GM19035 (cell line): ENCODE measurements at regions not wholly inside any gene's neighbourhood (a gene's known extent, or its start where the extent isn't known, plus 50 kb on each side); places are given as distances from the start of the nearest gene placed in this dataset.
"Not testable (repeated sequence)": the region's sequence is repeated elsewhere in the genome, so short reads cannot be mapped to it uniquely, and the experiment has no call there.

Source experiments
- ATAC-seq: cut with Tn5 transposase; IDR thresholded peaks from one replicate; pipeline ENCODE4 v1.9.1; 2021; ENCODE audit not compliant: unreplicated experiment

- ATAC-seq, result no peak
These were observed 85.5 kb upstream of the MAP4K4 start for GRCh38 chr2:101612019-101612418.

DNA sequence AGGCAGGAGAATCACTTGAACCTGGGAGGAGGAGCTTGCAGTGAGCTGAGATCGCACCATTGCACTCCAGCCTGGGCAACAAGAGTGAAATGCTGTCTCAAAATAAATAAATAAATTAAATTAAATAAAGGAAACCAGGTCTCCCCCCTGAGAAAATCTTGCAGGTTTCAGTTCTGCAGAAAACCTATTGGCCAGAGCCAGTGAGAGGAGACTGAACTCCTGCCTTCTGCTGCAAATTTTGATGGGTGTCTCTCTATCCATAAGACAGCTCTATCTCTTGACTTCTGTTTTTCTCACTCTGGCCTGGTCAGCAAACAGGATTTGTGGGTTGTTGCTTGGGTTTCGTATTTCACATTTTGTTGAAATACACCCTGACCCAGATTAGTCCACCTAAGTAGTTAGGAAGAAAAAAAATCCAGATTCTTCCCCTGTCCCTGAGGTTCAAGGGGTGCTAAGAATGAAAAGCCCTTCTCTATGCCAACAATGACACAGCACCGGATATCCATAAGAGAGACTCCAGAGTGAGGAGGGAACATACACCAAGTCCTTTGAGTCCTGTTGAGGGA, 86.7 kb upstream of the MAP4K4 start:
- ATAC-seq, result no peak

DNA sequence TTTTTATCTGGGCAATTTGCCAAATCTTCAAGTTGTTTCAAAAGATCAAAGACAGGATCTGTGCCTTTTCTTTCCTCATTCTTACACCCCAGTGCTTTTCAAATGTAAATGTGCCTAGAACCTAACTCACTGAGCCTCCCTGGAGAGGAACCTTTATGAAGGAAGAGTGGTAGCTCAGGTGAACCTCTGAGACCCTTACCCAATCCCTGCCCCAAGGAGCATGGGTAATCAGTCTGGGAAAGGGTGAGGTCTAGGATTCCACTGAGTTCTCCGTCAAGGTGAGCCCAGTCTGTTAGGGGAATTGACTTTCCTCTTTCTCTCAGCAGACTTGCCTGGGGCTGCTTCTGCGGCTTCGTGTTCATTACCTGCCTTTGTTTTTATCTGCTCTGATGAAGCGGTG, 88.1 kb upstream of the MAP4K4 start:
- ATAC-seq, result no peak

GRCh38 chr2:101608408-101609310, 88.8 kb upstream of the MAP4K4 start:
- no peak for ATAC-seq

- ATAC-seq, result no peak
These were observed 100.1 kb upstream of the MAP4K4 start for GRCh38 chr2:101597347-101597944.

DNA sequence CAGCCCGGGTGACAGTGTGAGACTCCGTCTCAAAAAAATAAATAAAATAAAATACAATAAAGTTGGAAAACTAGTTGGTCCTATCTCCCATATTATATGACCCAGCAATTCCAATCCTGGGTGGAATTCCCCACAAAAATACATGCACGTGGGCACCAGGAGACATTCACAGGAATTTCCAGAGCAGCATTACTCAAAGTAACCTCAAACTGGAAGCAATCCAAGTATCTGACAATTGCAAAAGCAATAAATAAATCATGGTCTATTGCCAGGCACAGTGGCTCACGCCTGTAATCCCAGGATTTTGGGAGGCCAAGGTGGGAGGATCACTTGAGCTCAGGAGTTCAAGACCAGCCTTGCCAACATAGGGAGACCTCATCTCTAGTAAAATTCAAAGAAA, 101.2 kb upstream of the MAP4K4 start:
- ATAC-seq, result no peak

- ATAC-seq, result no peak
These were observed 110.3 kb upstream of the MAP4K4 start for GRCh38 chr2:101587251-101587650.

DNA sequence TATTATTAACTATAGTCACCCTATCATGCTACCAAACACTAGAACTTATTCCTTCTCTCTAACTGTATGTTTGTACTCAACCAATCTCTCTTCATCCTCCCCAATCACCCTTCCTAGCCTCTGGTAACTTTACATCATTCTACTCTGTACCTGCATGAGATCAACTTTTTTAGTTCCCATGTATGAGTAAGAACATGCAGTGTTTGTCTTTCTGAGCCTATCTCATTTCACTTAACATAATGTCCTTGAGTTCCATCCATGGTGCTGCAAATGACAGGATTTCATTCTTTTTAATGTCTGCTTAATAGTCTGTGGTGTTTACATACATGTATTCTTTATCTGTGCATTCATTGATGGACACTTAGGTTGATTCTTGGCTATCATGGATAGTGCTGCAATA, 108.9 kb upstream of the RFX8 start:
- ATAC-seq, result no peak

DNA sequence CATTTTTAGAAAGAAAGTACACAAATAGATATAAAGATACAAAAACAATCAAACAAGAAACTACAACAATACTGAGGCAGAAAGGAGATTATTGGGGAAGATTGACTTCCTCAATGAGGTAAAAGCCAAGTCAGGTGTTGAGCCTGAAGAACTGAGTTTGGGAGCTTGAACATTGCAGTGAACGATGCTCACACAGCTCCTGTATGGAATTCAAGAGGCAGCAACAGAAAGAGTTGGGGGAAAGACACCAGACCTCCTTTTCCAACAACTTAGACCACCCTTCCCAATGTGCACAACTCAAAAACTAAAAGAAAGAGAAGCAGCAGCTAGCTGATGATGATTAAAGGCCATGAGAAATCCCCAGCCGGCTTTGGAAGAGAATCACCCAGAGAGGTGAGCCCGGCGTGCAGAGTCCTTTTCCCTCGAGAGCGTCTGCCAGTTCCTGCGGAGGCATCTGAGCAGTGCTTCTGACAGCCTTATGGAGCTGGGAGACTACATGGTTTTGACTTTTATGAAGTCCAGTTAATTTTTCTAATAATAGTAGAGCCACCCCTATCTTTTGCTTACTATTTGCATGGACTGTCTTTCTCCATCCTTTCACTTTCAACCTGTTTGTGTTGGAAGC, 106.9 kb upstream of the RFX8 start:
- ATAC-seq, result no peak

DNA sequence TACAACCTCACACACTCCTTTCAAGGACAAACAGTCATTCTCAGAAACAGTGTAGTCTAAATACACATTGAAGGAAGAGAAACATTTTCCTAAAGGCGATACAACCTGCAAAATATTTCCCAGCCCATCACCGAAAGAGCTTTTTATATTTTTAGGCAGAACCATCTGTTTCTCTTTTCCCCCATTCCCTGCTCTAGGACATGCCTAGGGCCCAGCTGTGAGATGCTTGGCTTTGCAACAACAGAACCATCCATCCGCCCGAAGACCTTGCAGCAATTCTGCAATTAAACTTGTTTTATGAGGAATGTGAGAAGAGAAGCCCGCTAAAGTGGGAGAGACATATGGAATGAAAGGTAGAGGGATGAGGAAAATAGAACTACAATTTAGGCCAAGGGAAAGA, 105.6 kb upstream of the RFX8 start:
- ATAC-seq, result no peak

DNA sequence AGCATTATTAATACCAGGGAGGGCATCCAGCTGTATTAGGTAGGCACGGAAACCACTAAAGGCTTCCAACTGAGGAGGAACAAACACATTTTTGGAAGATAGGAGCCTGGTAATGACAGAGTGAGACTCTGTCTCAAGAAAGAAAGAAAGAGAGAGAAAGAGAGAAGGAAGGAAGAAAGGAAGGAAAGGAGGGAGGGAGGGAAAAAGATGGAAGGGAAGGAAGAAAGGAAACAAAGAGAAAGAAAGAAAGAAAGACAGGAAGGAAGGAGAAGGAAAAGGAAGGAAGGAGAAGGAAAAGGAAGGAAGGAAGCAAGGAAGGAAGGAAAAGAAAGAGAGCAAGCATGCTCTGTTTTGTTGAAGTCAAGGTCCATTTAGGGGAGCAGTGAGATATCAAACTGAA, 103.8 kb upstream of the RFX8 start:
- ATAC-seq, result no peak

GRCh38 chr2:101578135-101578534, 103.2 kb upstream of the RFX8 start:
- ATAC-seq, result not testable (repeated sequence)

DNA sequence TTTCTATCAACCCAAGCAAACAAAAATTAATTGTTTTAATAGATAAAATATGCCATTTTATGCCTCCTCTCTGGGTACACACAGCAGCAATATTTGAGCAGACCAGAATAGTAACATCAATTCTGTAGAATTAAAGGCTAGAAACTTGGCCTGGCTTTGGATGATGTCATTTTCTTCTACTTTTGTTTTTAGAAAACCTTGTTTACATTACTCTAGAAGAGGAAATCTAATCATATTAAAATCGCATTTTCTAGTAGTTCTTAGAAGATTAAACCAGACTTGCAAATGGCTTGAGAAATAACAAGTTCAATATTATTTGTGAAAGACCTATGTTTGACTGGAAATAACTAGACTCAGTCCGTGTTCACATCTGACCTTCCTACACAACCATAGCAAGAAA, 102.3 kb upstream of the RFX8 start:
- ATAC-seq, result no peak

GRCh38 chr2:101574622-101575021, 99.7 kb upstream of the RFX8 start:
- ATAC-seq, result no peak

DNA sequence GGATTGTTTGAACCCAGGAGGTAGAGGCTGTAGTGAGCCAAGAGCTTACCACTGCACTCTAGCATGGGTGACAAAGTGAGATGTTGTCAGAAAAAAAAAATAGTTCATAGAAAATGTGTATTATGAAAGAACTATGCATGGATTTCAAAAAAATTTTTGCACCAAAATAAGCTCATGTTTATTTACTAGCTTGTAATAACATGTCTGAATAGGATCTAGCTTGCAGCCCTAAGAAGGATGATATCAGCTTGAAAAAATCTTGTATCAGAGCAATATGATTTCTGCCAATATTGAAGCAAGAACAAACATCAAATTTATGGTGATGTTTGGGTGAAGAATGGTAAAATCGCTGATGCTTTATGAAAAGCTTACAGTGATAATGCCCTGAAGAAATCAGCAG, 97.0 kb upstream of the RFX8 start:
- no peak for ATAC-seq

GRCh38 chr2:101569886-101570520, 95.1 kb upstream of the RFX8 start:
- no peak for ATAC-seq

DNA sequence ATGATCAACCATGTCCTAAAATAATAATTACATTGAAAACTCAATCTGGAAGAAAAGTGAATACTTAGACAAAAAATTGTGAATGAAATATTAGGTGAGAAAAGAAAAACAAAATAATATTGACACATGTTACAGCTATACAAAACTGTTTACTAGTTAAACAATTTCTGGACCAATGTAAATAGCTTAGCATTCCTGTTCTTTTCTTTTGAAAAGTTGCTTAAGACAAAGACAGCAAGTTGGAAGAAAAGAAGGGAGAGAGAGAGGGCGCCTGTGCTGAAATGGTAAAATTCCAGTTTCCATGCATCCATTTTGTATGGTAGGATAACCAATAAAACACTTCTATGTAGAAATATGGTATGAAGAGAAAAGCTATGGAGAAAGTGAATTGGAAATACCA, 94.1 kb upstream of the RFX8 start:
- ATAC-seq, result no peak

GRCh38 chr2:101566632-101567228, 91.8 kb upstream of the RFX8 start:
- ATAC-seq, result no peak

DNA sequence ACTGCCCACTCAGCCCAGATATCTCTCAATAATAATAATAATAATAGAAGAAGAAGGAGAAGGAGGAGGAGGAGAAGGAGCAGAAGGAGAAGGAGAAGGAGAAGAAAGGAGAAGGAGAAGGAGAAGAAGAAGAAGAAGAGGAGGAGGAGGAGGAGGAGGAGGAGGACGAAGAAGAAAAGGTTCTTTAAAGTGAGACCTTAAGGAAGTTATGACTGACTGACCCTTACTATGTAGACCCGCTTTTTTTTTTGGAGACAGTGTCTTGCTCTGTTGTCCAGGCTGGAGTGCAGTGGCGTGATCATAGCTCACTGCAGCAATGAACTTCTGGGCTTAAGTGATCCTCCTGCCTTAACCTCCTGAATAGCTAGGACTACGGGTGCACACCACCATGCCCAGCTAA, 88.9 kb upstream of the RFX8 start:
- no peak for ATAC-seq

GRCh38 chr2:101560780-101561315, 85.9 kb upstream of the RFX8 start:
- ATAC-seq, result no peak

GRCh38 chr2:101559551-101559950, 84.6 kb upstream of the RFX8 start:
- ATAC-seq, result no peak
